ENCODE measurements at regions not wholly inside any gene's neighbourhood (a gene's known extent, or its start where the extent isn't known, plus 50 kb on each side); places are given as distances from the start of the nearest gene placed in this dataset.

- TF ChIP-seq DRAP1 (CRISPR knock-in tag; IDR thresholded peaks at IDR 0.05) (peak; percentile 30), ARID4A (CRISPR knock-in tag; IDR thresholded peaks at IDR 0.05; ENCODE audit: borderline replicate concordance) (peak; percentile 46; the same call in 1 of the 2 replicates), ZNF160 (CRISPR knock-in tag; IDR thresholded peaks at IDR 0.05) (peak; percentile 66; the same call in 1 of the 2 replicates), CBX2 (IDR thresholded peaks at IDR 0.05; ENCODE audit: low read depth, low read length) (no peak), CBX2 (CRISPR knock-in tag; IDR thresholded peaks at IDR 0.05; ENCODE audit: low read depth) (no peak), ZNF572 (CRISPR knock-in tag; IDR thresholded peaks at IDR 0.05) (no peak), HNF4G (IDR thresholded peaks at IDR 0.05; ENCODE audit: borderline replicate concordance, low read depth, low read length) (no peak), HNF4G (CRISPR knock-in tag; IDR thresholded peaks at IDR 0.05; ENCODE audit: borderline replicate concordance, low read depth) (0 out of 2 replicates have a peak, but pooled peaks have one; percentile 30), KAT8 (CRISPR knock-in tag; IDR thresholded peaks at IDR 0.05) (peak; percentile 81), ESRRA (CRISPR knock-in tag; IDR thresholded peaks at IDR 0.05; ENCODE audit: low read depth) (no peak), NR2F6 (IDR thresholded peaks at IDR 0.05) (peak; percentile 50; the same call in 1 of the 2 replicates), NR2F6 (CRISPR knock-in tag; IDR thresholded peaks at IDR 0.05) (peak; percentile 33; the same call in 1 of the 2 replicates), AGO2 (optimal IDR thresholded peaks at IDR 0.05; ENCODE audit: low read depth, low read length) (peak; percentile 27), ZNF7 (CRISPR knock-in tag; IDR thresholded peaks at IDR 0.05) (peak; percentile 94), ZMYM4 (CRISPR knock-in tag; IDR thresholded peaks at IDR 0.05) (peak; percentile 57; the same call in 1 of the 2 replicates), MIXL1 (CRISPR knock-in tag; IDR thresholded peaks at IDR 0.05) (peak; percentile 33; the same call in 1 of the 2 replicates), FOXO1 (CRISPR knock-in tag; IDR thresholded peaks at IDR 0.05) (peak; percentile 15; the same call in 1 of the 2 replicates), ZBTB43 (CRISPR knock-in tag; conservative IDR thresholded peaks at IDR 0.05) (0 out of 2 replicates have a peak, but pooled peaks have one; percentile 29), POLR2A (IDR thresholded peaks at IDR 0.05; ENCODE audit: insufficient read depth in 1 of 2, low read depth in 2 of 2, low read length in 2 of 2) (peak; percentile 40 to 46; a peak in 2 of 4 replicates), HNRNPL (IDR thresholded peaks at IDR 0.05; ENCODE audit: low read depth, low read length) (0 out of 2 replicates have a peak, but pooled peaks have one; percentile 23), ZNF280D (CRISPR knock-in tag; IDR thresholded peaks at IDR 0.05) (no peak), ZNF556 (CRISPR knock-in tag; IDR thresholded peaks at IDR 0.05; ENCODE audit: borderline replicate concordance) (peak; percentile 67; the same call in 1 of the 2 replicates)
Measured at GRCh38 chr15:77944002-77944867, 133.3 kb downstream of the TBC1D2B start (continued).
